Kidney (tissue), 13 donors: ENCODE measurements at regions not wholly inside any gene's neighbourhood (a gene's known extent, or its start where the extent isn't known, plus 50 kb on each side); places are given as distances from the start of the nearest gene placed in this dataset.

Experiments
- DNase-seq, 5 donors: peaks; one replicate each; pipeline ENCODE4 v3.0.0-alpha.2; 2013 to 2020
- FAIRE-seq: peaks from 2 replicates; lab custom pipeline; 2012; peaks lifted over from hg19 to GRCh38; lab: Jason Lieb, UNC
- H3K27ac ChIP-seq, 2 donors: one replicate each; pipeline ENCODE4 v1.7.0; 2013; ENCODE audit warnings: low read depth in 2 of 2, low read length in 2 of 2, inconsistent platforms in 1 of 2
- H3K27me3 ChIP-seq: one replicate; pipeline ENCODE4 v1.7.1; 2013; ENCODE audit warnings: low read length, inconsistent platforms; ENCODE audit not compliant: control insufficient read depth, insufficient read depth
- H3K36me3 ChIP-seq, 3 donors: one replicate each; pipeline versions ENCODE4 v1.7.0 to v1.7.1; 2013; ENCODE audit warnings: low read length in 3 of 3, control low read depth in 1 of 3, inconsistent platforms in 1 of 3; ENCODE audit not compliant: insufficient read depth in 3 of 3, control insufficient read depth in 2 of 3
- H3K4me1 ChIP-seq, 3 donors: one replicate each; pipeline versions ENCODE4 v1.7.0 to v1.7.1; 2013; ENCODE audit warnings: low read length in 3 of 3, inconsistent platforms in 1 of 3, low read depth in 1 of 3; ENCODE audit not compliant: control insufficient read depth in 2 of 3, insufficient read depth in 2 of 3
- H3K4me3 ChIP-seq, 3 donors: one replicate each; pipeline versions ENCODE4 v1.7.0 to v1.8.1; 2013; ENCODE audit warnings: low read length in 3 of 3, control low read depth in 1 of 3, inconsistent platforms in 1 of 3
- H3K9ac ChIP-seq, 3 donors: one replicate each; pipeline versions ENCODE4 v1.7.0 to v1.7.1; 2013; ENCODE audit warnings: low read length in 3 of 3, control low read depth in 1 of 3, inconsistent platforms in 1 of 3
- H3K9me3 ChIP-seq, 3 donors: one replicate each; pipeline versions ENCODE4 v1.7.0 to v1.7.1; 2013; ENCODE audit warnings: low read length in 3 of 3, control low read depth in 1 of 3, inconsistent platforms in 1 of 3; ENCODE audit not compliant: control insufficient read depth in 2 of 3, insufficient read depth in 1 of 3
- intact Hi-C: fragments of 100-400 bp; cut with DNase I; formaldehyde crosslinking; loops from one replicate; pipeline ENCODE4 v1.11.1; 2022
- TF ChIP-seq, protein P1 (sequence below): IDR thresholded peaks from 3 replicates; pipeline ENCODE4 v1.5.1; 2012; ENCODE audit warnings: mild to moderate bottlenecking, moderate library complexity, borderline replicate concordance; ENCODE audit not compliant: insufficient read depth; ENCODE audit errors: extremely low read depth
- donor health status: control.
- donor health status: control.
- donor health status: control.
- donor health status: control.
- donor health status: control.
- donor health status: DM: yes; HTN: yes; CAD: no.
- donor health status: Normal renal cell carcinoma (clear cell type).

- no peak overlapping the region for H3K27ac ChIP-seq
- FAIRE-seq, result no peak
- no peak overlapping the region for H3K4me3 ChIP-seq
- H3K4me1 ChIP-seq, result no peaks in the 10 kb centered on the region
- no peaks in the 10 kb centered on the region for H3K27me3 ChIP-seq
- no peak overlapping the region for H3K9ac ChIP-seq
- TF ChIP-seq, protein P1, sequence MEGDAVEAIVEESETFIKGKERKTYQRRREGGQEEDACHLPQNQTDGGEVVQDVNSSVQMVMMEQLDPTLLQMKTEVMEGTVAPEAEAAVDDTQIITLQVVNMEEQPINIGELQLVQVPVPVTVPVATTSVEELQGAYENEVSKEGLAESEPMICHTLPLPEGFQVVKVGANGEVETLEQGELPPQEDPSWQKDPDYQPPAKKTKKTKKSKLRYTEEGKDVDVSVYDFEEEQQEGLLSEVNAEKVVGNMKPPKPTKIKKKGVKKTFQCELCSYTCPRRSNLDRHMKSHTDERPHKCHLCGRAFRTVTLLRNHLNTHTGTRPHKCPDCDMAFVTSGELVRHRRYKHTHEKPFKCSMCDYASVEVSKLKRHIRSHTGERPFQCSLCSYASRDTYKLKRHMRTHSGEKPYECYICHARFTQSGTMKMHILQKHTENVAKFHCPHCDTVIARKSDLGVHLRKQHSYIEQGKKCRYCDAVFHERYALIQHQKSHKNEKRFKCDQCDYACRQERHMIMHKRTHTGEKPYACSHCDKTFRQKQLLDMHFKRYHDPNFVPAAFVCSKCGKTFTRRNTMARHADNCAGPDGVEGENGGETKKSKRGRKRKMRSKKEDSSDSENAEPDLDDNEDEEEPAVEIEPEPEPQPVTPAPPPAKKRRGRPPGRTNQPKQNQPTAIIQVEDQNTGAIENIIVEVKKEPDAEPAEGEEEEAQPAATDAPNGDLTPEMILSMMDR, result no peak
- no peaks in the 10 kb centered on the region for H3K9me3 ChIP-seq
- DNase-seq, result no peak
- no peaks in the 10 kb centered on the region for H3K36me3 ChIP-seq
- intact Hi-C loops, result no loop called here
Observed at GRCh38 chr6:3545156-3545555, 88.3 kb upstream of the SLC22A23 start.

DNA sequence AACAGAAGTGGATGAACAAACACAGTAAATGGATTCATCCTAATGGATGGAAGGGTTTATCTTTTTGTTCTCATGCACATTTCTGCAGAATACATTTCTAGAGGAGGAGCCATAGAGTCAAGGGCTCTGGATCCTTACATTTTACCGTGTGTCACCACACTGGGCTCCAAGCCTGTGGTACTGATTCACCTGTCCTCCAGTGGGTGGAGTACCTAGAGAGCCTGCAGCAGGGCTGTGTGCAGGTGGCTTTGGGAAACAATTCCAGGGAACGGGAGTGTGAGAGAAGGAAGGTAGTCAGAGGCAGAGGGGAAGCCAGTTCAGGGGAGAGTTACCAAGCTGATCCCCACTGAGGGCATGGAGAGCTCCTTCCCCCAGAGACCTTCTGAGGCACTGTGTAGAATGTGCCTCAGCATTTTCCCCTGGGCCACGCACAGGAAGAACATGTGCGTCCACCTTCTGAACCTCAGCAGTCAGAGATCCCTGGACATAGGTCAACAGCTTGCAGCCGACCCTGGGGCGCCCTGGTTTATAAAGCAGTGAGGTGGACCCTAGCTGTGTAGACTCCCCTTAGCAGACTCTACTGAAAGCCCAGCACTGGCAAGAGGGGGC is 85.3 kb upstream of the SLC22A23 start:
- TF ChIP-seq, protein P1, result no peak
- no peaks in the 10 kb centered on the region for H3K36me3 ChIP-seq
- FAIRE-seq, result no peak
- no peak for DNase-seq
- intact Hi-C loops, result no loop called here
- H3K4me1 ChIP-seq, result no peaks in the 10 kb centered on the region
- no peak overlapping the region for H3K9ac ChIP-seq
- H3K27ac ChIP-seq, result no peak overlapping the region
- H3K27me3 ChIP-seq, result no peaks in the 10 kb centered on the region
- H3K4me3 ChIP-seq, result no peak overlapping the region
- no peaks in the 10 kb centered on the region for H3K9me3 ChIP-seq

DNA sequence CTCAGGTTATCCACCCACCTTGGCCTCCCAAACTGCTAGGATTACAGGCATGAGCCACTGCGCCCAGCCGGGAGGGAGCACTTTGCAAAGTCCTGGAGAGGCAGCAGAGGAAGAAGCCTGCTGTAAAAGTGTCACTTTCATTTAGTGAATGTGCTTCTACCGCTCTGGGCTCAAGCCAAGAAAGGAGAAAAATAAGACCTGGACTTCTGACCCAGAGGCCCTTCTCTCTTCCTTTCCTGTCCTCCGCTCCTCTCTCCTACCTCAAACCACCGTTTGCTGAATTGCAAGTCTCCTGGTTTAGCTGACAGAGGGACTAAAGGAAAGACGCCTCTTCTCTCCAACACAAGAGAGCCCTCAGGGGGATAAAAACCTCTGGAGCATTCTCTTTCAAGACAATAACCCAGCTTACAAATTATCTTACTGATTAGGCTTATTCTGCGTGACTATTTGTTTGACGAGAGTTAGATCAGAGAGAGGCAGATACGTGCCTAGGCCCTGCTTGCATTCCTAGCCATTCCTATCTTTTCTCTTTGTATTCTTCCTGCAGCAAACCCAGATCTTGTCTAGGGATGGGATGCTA is 84.2 kb upstream of the SLC22A23 start:
- H3K4me1 ChIP-seq, result no peaks in the 10 kb centered on the region
- TF ChIP-seq, protein P1, result no peak
- no peak overlapping the region for H3K27ac ChIP-seq
- no peaks in the 10 kb centered on the region for H3K9me3 ChIP-seq
- no peak overlapping the region for H3K4me3 ChIP-seq
- H3K27me3 ChIP-seq, result no peaks in the 10 kb centered on the region
- FAIRE-seq, result no peak
- no peak overlapping the region for H3K9ac ChIP-seq
- DNase-seq, result peak in 3 of 5 donors; percentile 36 to 62 (median 47)
- H3K36me3 ChIP-seq, result no peaks in the 10 kb centered on the region
- intact Hi-C loops, result no loop called here
